AG04450 (cell line): ENCODE measurements at regions not wholly inside any gene's neighbourhood (a gene's known extent, or its start where the extent isn't known, plus 50 kb on each side); places are given as distances from the start of the nearest gene placed in this dataset.

Experiments used
- CTCF ChIA-PET: fragments of 300-600, 350-600 bp; formaldehyde crosslinking; extraction: SDS; loops from one replicate; lab custom pipeline; 2022; ENCODE audit warnings: antibody characterized with exemption, inconsistent platforms; lab: Charles Lee
- POLR2A ChIA-PET: fragments of 350-600 bp; formaldehyde crosslinking; extraction: SDS; loops from one replicate; lab custom pipeline; 2021; ENCODE audit warnings: antibody characterized with exemption, inconsistent platforms; lab: Yijun Ruan, JAX
- DNase-seq: peaks from one replicate; pipeline ENCODE4 v3.0.0-alpha.2; 2011; ENCODE audit warnings: low read depth, low spot score
- H3K27ac ChIP-seq: one replicate; pipeline ENCODE4 v1.5.1; 2012; ENCODE audit warnings: low read depth, low read length, control low read depth
- H3K27me3 ChIP-seq: one replicate; pipeline ENCODE4 v1.6.0; 2012; ENCODE audit warnings: low read length; ENCODE audit not compliant: control insufficient read depth, insufficient read depth
- H3K4me3 ChIP-seq: 2 replicates; pipeline ENCODE4 v1.5.1; 2011; ENCODE audit warnings: mild to moderate bottlenecking, low read depth, low read length, control low read depth
- H3K9me3 ChIP-seq: 2 replicates; pipeline ENCODE4 v1.5.1; 2012; ENCODE audit warnings: low read length; ENCODE audit not compliant: control insufficient read depth, insufficient read depth
- TF ChIP-seq, protein P1 (sequence below): IDR thresholded peaks from 2 replicates; pipeline ENCODE4 v1.5.1; 2011; ENCODE audit warnings: low read depth, low read length, control low read depth, inconsistent platforms

DNA sequence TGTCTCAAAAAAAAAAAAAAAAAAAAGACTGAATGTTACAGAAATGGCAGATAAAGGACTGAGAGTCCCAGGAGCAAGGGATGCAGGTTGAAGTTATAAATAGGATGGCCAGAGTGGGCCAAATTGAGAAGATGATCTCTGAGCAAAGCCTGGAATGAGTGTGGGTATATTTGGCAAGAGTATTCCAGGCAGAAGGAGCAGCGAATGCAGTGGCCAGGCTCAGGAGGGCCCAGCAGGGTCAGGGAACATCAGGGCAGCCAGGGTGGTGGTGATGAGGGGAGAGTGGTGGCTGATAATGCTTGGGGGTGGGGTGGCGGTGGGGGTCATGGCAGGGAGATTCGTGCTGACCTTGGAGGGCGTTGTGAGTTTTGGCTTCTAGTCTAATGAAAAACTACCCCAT lies 141.3 kb upstream of the AGAP1 start:
- H3K27me3 ChIP-seq: peaks cover 13% of the 10 kb centered on the region
- DNase-seq: no peak
- TF ChIP-seq, protein P1, sequence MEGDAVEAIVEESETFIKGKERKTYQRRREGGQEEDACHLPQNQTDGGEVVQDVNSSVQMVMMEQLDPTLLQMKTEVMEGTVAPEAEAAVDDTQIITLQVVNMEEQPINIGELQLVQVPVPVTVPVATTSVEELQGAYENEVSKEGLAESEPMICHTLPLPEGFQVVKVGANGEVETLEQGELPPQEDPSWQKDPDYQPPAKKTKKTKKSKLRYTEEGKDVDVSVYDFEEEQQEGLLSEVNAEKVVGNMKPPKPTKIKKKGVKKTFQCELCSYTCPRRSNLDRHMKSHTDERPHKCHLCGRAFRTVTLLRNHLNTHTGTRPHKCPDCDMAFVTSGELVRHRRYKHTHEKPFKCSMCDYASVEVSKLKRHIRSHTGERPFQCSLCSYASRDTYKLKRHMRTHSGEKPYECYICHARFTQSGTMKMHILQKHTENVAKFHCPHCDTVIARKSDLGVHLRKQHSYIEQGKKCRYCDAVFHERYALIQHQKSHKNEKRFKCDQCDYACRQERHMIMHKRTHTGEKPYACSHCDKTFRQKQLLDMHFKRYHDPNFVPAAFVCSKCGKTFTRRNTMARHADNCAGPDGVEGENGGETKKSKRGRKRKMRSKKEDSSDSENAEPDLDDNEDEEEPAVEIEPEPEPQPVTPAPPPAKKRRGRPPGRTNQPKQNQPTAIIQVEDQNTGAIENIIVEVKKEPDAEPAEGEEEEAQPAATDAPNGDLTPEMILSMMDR: no peak
- ChIA-PET POLR2A (interaction anchor here (0.7 kb wide), 1 partner anchor 107 kb away, joined by 6 read pairs; no protein-coding TSS in a partner anchor), CTCF (no interaction called here)
- H3K27ac ChIP-seq: no peak overlapping the region
- H3K4me3 ChIP-seq: no peak overlapping the region
- no peaks in the 10 kb centered on the region for H3K9me3 ChIP-seq

- POLR2A ChIA-PET: no interaction called here
Measured at GRCh38 chr2:235357881-235358280, 136.0 kb upstream of the AGAP1 start.

GRCh38 chr2:235358981-235359471 lies 134.8 kb upstream of the AGAP1 start:
- CTCF ChIA-PET: no interaction called here
- no peak for DNase-seq
- Histone ChIP-seq H3K4me3 (no peak overlapping the region), H3K27ac (no peak overlapping the region), H3K27me3 (peaks cover 25% of the 10 kb centered on the region), H3K9me3 (no peaks in the 10 kb centered on the region)
- TF ChIP-seq, protein P1: no peak
- POLR2A ChIA-PET: interaction anchor here (0.7 kb wide), 1 partner anchor 138 kb away, joined by 3 read pairs; no protein-coding TSS in a partner anchor

More at GRCh38 chr2:235357881-235358280, 136.0 kb upstream of the AGAP1 start:
- no peak overlapping the region for H3K4me3 ChIP-seq
- DNase-seq: no peak
- TF ChIP-seq, protein P1: no peak
- CTCF ChIA-PET: no interaction called here
- H3K27ac ChIP-seq: no peak overlapping the region
- H3K27me3 ChIP-seq: peaks cover 27% of the 10 kb centered on the region
- H3K9me3 ChIP-seq: no peaks in the 10 kb centered on the region

DNA sequence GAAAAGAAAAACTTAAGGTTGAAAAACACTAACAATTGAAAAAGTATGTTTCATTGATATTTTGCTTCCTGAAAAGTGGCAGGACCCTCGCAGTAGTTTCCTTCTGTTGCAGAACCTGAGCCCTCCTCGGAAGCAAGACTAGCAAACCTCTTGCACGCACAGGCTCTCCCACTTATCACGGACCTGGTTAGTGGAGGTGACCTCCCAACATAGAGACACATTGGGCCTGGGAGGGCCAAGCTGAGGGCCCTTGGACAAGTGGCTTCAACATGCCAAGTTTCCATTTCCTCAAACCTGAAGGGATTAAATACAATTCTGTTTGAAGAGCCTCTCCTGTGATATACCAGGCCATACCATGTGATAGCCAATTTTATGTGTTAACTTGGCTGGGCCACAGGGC lies 133.4 kb upstream of the AGAP1 start:
- CTCF ChIA-PET: interaction anchor here (0.6 kb wide), 1 partner anchor 233 kb away, joined by 3 read pairs; no protein-coding TSS in a partner anchor
- H3K27me3 ChIP-seq: peaks cover 31% of the 10 kb centered on the region
- H3K9me3 ChIP-seq: no peaks in the 10 kb centered on the region
- POLR2A ChIA-PET: no interaction called here
- H3K4me3 ChIP-seq: no peak overlapping the region
- TF ChIP-seq, protein P1: no peak
- H3K27ac ChIP-seq: no peak overlapping the region
- DNase-seq: no peak

- POLR2A ChIA-PET: no interaction called here
- no peaks in the 10 kb centered on the region for H3K9me3 ChIP-seq
- no peak overlapping the region for H3K4me3 ChIP-seq
- TF ChIP-seq, protein P1: no peak
- CTCF ChIA-PET: no interaction called here
- peaks cover 40% of the 10 kb centered on the region for H3K27me3 ChIP-seq
- no peak overlapping the region for H3K27ac ChIP-seq
- no peak for DNase-seq
Measured at GRCh38 chr2:235365743-235366142, 128.1 kb upstream of the AGAP1 start.
